Liver (tissue), 3 donors: ENCODE measurements at regions not wholly inside any gene's neighbourhood (a gene's known extent, or its start where the extent isn't known, plus 50 kb on each side); places are given as distances from the start of the nearest gene placed in this dataset.

Source experiments
- EGR1 ChIP-seq, 2 donors: IDR thresholded peaks; 2 replicates each; pipeline ENCODE4 v1.6.1; 2016 to 2018; ENCODE audit warnings: antibody characterized with exemption in 2 of 2, low read depth in 2 of 2
- FOXA1 ChIP-seq: IDR thresholded peaks from 2 replicates; pipeline ENCODE4 v1.6.1; 2016; ENCODE audit warnings: antibody characterized with exemption
- GABPA ChIP-seq, 2 donors: IDR thresholded peaks in 1 of 2; conservative IDR thresholded peaks in 1 of 2; 2 replicates each; pipeline ENCODE4 v1.6.1; 2016; ENCODE audit warnings: antibody characterized with exemption in 2 of 2, mild to moderate bottlenecking in 1 of 2, moderate library complexity in 1 of 2
- JUND ChIP-seq, 2 donors: IDR thresholded peaks; 2 replicates each; pipeline ENCODE4 v1.6.1; 2016; ENCODE audit warnings: antibody characterized with exemption in 2 of 2
- MAX ChIP-seq: IDR thresholded peaks from 2 replicates; pipeline ENCODE4 v1.6.1; 2016; ENCODE audit warnings: antibody characterized with exemption
- NR2F2 ChIP-seq: IDR thresholded peaks from 2 replicates; pipeline ENCODE4 v1.6.1; 2016; ENCODE audit warnings: antibody characterized with exemption
- RAD21 ChIP-seq, 2 donors: IDR thresholded peaks; 2 replicates each; pipeline ENCODE4 v1.6.1; 2016; ENCODE audit warnings: antibody characterized with exemption in 2 of 2, mild to moderate bottlenecking in 2 of 2
- SP1 ChIP-seq: IDR thresholded peaks from 2 replicates; pipeline ENCODE4 v1.6.1; 2018; ENCODE audit warnings: antibody characterized with exemption, mild to moderate bottlenecking
- TAF1 ChIP-seq: conservative IDR thresholded peaks from 2 replicates; pipeline ENCODE4 v1.6.1; 2016; ENCODE audit warnings: antibody characterized with exemption, mild to moderate bottlenecking
- YY1 ChIP-seq: IDR thresholded peaks from 2 replicates; pipeline ENCODE4 v1.6.1; 2016; ENCODE audit warnings: antibody characterized with exemption, mild to moderate bottlenecking
- ZBTB33 ChIP-seq: IDR thresholded peaks from 2 replicates; pipeline ENCODE4 v1.6.1; 2016; ENCODE audit warnings: antibody characterized with exemption
- TF ChIP-seq, protein P1 (sequence below): fragments of 150-350 bp; IDR thresholded peaks from 2 replicates; pipeline ENCODE4 v1.5.1; 2017; ENCODE audit warnings: improper control_type of control experiment, low read depth, low read length; ENCODE audit not compliant: missing input control
- TF ChIP-seq, protein P2 (sequence below): IDR thresholded peaks from 2 replicates; pipeline ENCODE4 v1.6.1; 2016; ENCODE audit warnings: antibody characterized with exemption, mild to moderate bottlenecking
- TF ChIP-seq, protein P3 (sequence below): IDR thresholded peaks from 2 replicates; pipeline ENCODE4 v1.6.1; 2016; ENCODE audit warnings: antibody characterized with exemption
- donor health status: healthy.
- donor health status: healthy.

- TF ChIP-seq, protein P1, sequence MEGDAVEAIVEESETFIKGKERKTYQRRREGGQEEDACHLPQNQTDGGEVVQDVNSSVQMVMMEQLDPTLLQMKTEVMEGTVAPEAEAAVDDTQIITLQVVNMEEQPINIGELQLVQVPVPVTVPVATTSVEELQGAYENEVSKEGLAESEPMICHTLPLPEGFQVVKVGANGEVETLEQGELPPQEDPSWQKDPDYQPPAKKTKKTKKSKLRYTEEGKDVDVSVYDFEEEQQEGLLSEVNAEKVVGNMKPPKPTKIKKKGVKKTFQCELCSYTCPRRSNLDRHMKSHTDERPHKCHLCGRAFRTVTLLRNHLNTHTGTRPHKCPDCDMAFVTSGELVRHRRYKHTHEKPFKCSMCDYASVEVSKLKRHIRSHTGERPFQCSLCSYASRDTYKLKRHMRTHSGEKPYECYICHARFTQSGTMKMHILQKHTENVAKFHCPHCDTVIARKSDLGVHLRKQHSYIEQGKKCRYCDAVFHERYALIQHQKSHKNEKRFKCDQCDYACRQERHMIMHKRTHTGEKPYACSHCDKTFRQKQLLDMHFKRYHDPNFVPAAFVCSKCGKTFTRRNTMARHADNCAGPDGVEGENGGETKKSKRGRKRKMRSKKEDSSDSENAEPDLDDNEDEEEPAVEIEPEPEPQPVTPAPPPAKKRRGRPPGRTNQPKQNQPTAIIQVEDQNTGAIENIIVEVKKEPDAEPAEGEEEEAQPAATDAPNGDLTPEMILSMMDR = no peak
- TF ChIP-seq, protein P2, sequence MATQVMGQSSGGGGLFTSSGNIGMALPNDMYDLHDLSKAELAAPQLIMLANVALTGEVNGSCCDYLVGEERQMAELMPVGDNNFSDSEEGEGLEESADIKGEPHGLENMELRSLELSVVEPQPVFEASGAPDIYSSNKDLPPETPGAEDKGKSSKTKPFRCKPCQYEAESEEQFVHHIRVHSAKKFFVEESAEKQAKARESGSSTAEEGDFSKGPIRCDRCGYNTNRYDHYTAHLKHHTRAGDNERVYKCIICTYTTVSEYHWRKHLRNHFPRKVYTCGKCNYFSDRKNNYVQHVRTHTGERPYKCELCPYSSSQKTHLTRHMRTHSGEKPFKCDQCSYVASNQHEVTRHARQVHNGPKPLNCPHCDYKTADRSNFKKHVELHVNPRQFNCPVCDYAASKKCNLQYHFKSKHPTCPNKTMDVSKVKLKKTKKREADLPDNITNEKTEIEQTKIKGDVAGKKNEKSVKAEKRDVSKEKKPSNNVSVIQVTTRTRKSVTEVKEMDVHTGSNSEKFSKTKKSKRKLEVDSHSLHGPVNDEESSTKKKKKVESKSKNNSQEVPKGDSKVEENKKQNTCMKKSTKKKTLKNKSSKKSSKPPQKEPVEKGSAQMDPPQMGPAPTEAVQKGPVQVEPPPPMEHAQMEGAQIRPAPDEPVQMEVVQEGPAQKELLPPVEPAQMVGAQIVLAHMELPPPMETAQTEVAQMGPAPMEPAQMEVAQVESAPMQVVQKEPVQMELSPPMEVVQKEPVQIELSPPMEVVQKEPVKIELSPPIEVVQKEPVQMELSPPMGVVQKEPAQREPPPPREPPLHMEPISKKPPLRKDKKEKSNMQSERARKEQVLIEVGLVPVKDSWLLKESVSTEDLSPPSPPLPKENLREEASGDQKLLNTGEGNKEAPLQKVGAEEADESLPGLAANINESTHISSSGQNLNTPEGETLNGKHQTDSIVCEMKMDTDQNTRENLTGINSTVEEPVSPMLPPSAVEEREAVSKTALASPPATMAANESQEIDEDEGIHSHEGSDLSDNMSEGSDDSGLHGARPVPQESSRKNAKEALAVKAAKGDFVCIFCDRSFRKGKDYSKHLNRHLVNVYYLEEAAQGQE = no peak
- no peak for TF ChIP-seq MAX
- TF ChIP-seq EGR1 (IDR thresholded peaks at IDR 0.05; ENCODE audit: low read depth in 2 of 2) = no peak
- TF ChIP-seq, protein P3, sequence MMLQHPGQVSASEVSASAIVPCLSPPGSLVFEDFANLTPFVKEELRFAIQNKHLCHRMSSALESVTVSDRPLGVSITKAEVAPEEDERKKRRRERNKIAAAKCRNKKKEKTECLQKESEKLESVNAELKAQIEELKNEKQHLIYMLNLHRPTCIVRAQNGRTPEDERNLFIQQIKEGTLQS = no peak
- TF ChIP-seq SP1 = no peak
- no peak for TF ChIP-seq TAF1
- no peak for TF ChIP-seq JUND (IDR thresholded peaks at IDR 0.05)
- TF ChIP-seq FOXA1 = no peak
- TF ChIP-seq YY1 = no peak
- no peak for TF ChIP-seq RAD21 (IDR thresholded peaks at IDR 0.05)
- TF ChIP-seq GABPA (IDR thresholded peaks at IDR 0.05 in 1 of 2, conservative IDR thresholded peaks at IDR 0.05 in 1 of 2) = no peak
- no peak for TF ChIP-seq NR2F2
- no peak for TF ChIP-seq ZBTB33
Measured at GRCh38 chr10:16155834-16156233, 281.0 kb upstream of the PTER start.
